ENCODE measurements at regions not wholly inside any gene's neighbourhood (a gene's known extent, or its start where the extent isn't known, plus 50 kb on each side); places are given as distances from the start of the nearest gene placed in this dataset.

DNA sequence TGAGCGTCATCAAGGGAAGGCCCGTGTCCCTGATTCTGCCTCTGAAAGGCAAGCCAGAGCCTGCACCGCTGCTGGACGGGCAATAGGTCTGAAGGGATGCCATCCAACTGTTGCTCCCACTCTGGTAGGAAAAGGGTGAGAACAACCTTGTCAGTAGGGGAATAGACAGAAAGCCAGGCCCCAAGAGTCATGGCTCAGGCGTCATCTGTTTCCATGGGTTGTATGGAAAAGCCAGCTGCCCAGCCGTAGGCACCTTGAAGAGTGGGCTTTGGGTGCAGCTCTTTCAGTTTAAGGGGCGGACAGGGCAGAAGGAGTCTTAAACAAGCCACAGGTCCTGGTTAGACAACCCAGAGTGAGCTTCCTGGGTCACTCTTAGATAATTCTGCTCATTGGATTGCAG lies 66.5 kb downstream of the RNF6 start:
- TF ChIP-seq, protein P1, sequence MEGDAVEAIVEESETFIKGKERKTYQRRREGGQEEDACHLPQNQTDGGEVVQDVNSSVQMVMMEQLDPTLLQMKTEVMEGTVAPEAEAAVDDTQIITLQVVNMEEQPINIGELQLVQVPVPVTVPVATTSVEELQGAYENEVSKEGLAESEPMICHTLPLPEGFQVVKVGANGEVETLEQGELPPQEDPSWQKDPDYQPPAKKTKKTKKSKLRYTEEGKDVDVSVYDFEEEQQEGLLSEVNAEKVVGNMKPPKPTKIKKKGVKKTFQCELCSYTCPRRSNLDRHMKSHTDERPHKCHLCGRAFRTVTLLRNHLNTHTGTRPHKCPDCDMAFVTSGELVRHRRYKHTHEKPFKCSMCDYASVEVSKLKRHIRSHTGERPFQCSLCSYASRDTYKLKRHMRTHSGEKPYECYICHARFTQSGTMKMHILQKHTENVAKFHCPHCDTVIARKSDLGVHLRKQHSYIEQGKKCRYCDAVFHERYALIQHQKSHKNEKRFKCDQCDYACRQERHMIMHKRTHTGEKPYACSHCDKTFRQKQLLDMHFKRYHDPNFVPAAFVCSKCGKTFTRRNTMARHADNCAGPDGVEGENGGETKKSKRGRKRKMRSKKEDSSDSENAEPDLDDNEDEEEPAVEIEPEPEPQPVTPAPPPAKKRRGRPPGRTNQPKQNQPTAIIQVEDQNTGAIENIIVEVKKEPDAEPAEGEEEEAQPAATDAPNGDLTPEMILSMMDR (IDR thresholded peaks at IDR 0.05): no peak
- TF ChIP-seq POLR2A (IDR thresholded peaks at IDR 0.05; ENCODE audit: low read depth) (no peak), POLR2AphosphoS5 (IDR thresholded peaks at IDR 0.05) (no peak)
